GM19324 (cell line): ENCODE measurements at regions not wholly inside any gene's neighbourhood (a gene's known extent, or its start where the extent isn't known, plus 50 kb on each side); places are given as distances from the start of the nearest gene placed in this dataset.
"Not testable (repeated sequence)": the region's sequence is repeated elsewhere in the genome, so short reads cannot be mapped to it uniquely, and the experiment has no call there.

Source experiments
- ATAC-seq: cut with Tn5 transposase; IDR thresholded peaks from one replicate; pipeline ENCODE4 v1.9.1; 2021; ENCODE audit warnings: mild to moderate bottlenecking, moderate library complexity; ENCODE audit not compliant: unreplicated experiment, low FRiP score

DNA sequence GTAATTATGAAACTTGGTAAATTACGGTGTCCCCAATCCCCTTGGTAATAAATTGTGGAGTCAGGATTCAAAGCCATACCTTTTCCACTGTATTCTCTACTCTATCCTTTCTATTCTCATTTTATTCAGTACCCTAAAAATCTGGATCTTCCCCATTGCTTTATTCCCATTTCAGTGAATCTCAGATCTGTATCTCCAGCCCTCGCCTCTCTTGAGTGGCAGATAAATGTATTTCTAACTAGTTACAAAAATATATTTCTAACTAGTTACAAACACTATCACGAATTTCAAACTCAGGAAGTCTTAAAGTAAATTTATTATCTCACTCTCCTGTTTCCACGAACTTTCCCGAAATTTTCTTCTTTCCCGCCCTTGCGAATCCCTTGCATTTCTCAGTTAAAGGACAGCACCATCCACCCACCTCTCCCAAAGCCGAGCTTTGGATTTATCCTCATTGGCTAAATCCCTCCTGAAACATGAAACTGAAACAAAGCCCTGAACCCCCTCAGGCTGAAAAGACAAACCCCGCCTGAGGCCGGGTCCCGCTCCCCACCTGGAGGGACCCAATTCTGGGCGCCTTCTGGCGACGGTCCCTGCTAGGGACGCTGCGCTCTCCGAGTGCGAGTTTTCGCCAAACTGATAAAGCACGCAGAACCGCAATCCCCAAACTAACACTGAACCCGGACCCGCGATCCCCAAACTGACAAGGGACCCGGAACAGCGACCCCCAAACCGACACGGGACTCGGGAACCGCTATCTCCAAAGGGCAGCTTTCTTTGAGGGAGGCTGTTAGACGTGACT, 164.3 kb upstream of the PABPC3 start:
- no peak for ATAC-seq

DNA sequence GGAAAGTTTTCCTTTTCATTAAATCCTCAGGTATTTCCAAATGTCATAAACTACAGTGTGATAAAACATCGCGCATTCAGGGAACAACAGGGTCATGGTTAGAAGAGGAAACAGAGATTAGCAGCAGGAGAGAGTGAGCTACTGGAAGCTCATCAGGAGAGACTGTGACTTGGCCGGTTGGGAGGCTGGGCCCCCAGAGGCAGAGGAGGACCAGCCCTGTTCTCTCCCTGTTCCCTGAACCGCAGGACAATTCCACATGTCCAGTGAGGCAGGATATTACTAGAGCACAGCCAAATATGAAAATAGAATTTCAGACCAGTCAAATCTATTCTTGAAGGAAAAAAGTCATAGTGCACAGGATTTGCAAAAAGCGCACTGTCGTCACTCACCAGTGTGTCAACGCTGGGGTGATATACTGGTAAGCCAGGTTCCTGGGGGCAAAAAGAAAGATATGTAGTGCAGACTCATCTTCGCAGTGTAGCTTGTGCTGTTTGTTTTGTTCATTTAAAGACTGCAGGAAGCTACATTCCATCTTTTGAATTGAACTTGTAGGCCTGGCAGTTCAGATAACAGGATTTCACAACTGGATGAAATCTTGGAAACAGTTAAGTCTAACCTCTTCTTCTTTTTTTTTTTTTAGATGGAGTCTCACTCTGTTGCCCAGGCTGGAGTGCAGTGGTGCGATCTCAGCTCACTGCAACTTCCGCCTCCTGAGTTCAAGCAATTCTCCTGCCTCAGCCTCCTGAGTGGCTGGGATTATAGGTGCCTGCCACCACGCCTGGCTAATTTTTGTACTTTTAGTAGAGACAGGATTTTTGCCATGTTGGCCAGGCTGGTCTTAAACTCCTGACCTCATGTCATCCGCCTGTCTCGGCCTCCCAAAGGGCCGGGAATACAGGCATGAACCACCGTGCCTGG, 162.6 kb upstream of the PABPC3 start:
- ATAC-seq, result not testable (repeated sequence)

DNA sequence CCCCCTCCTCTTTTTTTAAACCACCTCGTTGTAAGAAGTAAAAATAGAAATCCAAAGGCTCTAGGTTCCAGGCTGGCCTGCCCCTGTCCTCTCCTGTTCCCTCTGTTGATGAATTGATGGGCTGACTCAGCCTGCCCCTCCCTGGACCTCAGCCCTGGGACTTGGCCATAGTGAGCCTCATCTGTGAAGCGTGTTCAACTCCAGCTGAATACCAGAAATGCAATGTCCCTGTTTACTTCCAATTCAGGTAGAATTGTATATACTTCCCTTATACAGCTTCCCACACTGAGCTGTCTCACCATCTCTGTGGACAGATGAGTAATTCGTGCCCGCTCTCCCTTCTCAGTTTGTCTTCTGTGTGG, 161.9 kb upstream of the PABPC3 start:
- ATAC-seq, result not testable (repeated sequence)

DNA sequence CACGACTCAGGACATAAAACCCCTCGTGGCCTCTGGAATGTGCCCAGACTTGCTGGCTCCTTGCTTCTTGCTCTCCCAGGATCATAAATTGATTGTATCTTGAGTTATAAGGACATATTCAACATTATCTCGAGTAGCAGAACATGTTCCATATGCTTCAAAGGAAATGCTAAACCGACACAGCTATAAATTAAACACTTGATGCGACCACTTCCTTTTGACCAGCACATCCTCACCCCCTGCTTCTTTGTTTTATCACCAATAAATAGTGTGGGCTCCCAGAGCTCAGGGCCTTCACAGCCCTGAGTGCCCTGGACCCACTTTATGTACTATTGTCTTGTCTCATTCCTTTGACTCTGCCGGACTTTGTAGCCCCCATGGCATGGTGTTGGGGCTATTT, 157.0 kb upstream of the PABPC3 start:
- ATAC-seq, result no peak

DNA sequence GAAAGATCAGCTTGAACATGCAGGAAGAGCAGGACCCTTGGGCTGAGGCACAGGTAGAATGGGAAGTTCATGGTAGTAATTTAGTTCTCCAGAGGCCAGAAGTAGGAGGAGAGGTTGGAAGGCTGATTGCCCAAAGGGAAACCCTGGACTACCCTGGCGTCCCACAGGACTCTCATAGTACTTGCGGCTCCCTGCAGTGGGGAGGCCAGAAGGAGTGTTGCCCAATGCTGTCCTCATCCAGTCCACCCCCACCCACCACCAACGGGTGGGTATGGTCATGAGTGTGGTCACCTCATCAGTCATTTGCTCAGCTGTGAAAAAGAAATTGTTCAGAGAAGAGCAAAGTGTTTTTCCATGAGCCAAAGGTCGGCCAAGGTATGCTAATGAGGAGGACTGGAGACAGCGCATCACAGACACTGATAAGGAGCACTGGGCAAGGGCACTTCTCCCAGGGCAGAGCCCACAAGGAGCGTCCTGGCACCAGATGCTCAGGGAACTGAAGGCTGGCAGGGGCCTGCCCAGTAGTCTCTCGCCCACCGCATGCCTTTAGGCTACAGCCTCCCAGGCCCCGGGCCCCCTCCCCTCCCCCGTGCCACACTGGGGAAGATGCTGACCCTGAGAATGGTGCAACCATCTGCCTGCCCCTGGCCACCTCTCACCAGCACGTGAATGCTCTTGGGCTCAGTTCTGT, 154.8 kb upstream of the PABPC3 start:
- ATAC-seq, result not testable (repeated sequence)

DNA sequence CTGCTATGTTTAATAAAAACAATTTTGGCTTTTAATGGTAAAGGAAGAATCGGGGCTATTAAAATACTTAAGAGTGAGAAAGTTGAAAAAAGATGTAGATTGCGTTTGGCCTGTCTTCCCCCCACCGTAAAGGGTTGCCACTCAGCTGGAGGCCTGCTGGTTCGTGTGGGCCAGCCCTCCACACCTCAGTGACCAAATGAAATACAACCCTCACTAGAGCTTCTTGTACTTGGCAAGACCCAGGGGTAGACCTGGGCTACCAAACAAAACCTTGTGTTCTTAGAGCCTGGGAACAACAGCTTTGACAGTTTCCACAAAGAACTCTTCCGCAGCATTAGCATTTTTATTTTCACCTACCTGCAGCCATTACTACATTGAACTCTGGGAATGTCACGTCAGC, 152.8 kb upstream of the PABPC3 start:
- no peak for ATAC-seq

DNA sequence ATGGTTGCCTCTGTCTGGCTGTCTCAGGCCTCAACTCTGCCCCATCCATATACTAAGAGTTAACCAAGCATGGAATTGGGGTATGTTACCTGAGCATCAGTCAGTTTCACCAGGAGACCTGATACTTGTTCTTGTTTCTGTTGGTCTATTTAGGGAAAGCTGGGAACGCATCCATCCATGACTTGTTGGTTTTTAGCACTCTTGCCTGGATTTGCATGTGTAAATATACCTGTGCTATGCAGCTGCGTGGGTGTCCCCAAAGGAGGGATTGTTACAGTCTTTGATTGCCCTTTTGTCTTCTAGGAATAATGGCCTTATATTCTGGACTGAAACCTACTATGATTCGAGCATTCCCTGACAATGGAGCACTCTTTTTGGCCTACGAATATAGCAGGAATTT, 151.9 kb upstream of the PABPC3 start:
- ATAC-seq, result not testable (repeated sequence)

DNA sequence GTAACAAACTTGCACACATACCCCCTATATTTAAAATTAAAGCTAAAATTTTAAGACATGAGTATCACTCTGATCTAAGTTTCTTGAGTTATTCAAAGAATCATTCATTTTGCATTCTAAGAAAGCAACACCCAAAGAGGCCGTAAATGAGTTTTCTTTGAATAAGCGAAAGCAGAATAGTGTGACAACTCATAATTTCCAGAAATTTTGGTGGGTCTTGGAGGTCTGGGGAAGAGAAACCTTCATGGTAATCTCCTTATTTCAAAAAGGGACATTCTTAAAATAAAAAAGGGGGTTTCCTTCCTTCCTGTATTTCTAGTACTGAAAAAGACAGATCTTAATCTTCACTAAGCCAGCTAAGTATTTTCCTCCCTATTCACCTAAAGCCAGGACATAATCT, 147.0 kb upstream of the PABPC3 start:
- not testable (repeated sequence) for ATAC-seq

DNA sequence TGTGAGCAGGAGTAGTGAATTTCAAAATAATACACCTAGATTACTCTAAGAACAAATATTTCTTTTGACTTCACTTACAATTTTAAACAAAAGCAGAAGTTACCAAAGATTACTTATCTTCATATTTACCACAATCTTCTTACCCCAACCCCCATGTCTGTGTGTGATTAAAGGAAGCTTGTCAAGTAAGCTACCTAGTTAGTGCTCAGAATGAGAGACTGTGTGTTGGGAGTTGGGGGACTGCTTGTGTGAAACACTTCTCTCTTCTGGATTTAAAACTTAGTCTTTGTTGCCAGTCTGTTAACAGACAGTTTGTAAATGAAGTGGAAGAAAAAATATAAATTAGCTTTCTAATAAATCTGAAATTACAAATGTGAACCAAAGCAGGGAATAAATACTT, 145.3 kb upstream of the PABPC3 start:
- ATAC-seq, result not testable (repeated sequence)

DNA sequence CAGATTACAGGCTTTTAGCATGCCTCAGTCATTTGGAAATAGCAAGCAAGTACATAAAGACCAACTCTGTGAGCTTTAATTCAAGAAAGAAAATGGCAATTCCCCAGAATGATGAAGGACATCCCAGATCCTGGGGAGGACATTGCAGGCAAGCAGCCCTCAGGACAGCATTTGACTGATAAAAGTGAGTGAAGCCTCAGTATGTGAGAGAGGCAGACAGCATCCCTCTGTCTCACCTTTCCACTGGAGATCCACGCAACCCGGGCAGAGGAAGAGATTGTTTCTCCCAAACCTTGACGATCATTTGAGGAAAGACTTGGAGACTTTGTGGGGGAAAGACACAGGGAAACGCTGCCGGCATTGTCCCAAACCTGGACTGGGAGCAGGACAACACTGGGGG, 128.0 kb upstream of the PABPC3 start:
- ATAC-seq, result not testable (repeated sequence)

DNA sequence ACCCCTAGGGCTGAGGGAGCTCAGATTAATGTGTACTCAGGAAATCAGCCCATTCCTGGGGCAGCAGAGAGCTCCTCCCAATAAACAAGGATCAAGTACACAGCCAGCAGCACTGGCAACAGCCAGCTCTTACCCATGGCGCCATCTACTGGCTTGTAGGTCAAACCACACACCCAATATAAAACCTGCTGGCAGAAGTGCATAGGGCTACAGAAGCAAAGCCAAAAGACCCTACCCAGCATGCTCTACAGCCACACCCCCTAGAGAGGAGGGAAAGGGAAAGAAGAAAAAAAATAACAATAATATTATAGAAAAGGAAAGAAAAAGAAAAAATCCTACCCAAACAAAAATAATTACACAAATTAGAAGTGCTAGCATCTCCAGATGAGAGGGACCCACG, 127.5 kb upstream of the PABPC3 start:
- not testable (repeated sequence) for ATAC-seq

DNA sequence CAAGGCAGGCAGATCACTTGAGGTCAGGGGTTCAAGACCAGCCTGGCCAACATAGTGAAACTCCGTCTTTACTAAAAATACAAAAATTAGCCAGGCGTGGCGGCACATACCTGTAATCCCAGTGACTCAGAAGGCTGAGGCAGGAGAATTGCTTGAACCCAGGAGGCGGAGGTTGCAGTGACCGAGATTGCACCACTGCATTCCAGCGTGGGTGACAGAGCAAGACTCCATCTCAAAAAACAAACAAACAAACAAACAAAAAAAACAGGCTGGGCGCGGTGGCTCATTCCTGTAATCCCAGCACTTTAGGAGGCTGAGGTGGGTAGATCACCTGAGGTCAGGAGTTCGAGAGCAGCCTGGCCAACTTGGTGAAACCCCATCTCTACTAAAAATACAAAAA, 122.8 kb upstream of the PABPC3 start:
- ATAC-seq, result not testable (repeated sequence)

DNA sequence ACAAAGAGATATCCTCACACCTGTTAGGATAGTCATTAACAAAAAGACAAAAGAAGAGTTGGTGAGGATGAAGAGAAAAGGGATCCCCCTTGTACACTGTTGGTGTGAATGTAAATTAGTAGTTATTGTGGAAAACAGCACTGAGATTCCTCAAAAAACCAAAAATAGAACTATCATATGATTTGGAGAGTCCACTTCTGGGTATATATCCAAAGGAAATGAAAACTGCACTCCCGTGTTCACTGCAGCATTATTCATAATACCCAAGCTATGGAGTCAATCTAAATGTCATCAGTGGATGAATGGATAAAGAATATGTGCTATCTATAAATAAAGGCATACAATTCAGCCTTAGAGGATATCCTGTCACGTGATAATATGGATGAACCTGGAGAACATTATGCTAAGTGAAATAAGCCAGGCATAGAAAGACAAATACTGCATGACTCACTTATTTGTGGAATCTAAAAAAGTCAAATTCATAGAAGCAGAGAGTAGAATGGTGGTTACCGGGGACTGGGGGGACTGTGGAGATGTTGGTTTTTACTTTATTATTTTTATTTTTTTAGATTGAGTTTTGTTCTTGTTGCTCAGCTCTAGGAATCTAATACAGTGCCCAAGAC, 114.6 kb upstream of the PABPC3 start:
- not testable (repeated sequence) for ATAC-seq

DNA sequence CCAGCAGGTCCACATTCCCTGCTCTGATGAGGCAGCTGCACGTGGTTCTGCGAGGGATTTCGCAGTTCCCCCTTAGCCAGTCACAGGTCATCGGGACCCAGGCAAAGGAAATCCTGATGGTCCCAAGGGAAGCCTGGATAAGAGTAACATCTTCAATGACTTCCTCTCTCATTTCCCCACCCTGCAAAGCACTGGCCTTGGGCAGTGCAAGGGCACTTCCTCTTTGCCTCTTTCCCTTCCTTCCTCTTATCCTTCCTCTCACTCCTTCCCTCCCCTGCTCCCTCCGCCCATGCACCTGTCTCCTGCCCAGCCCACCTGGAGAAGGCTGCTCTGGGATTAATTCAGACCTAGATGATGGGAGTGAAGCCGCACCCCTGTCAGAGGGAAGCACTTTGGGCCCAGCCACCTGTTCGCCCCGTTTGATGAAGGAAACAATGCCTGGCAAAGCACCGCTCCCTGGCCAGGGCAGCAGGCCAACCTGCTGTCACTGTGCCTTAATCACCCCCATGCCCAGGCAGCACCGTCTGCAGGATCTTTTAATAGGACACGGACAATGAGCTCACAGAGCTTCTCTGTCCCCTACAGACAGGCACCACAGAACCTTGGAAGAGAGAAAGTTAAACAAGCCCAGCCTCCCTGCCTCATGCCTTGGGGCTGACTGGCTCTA, 113.5 kb upstream of the PABPC3 start:
- no peak for ATAC-seq

DNA sequence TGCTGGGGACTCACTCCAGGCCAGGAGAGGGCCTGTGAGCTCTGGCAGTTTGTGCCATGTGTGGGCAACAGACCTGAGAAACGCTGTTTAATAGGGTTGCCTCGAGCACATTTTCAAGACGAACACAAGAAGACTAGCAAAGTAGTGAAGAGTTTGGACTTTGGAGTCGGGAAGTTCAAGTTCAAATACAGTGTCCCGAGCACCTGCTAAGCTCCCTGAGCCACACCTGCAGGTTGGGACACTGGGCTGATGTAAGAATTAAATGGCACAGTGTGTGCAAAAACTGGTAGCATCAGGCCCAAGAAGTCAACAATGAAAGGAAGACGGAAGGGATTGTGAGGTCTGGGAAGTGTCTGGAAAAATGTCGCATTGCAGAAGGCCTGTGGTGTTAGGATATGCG, 112.8 kb upstream of the PABPC3 start:
- no peak for ATAC-seq

DNA sequence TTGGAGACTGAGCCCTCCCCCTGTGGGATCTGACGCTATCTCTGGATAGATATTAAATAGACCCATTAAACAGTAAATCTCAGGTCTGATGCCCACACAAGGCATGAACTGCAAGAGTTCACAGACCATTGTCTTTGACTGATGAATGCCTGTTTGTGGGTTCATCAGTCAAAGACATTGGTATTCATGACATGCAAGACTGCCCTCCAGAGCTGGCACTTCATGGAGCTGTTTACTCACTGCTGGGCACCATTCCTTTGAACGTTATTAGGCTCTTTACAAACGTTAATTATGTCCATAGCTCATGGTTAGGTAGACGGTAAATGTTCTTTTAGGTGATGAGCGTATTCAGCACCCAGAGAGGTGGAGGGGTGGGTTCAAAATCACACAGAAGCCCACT, 111.8 kb upstream of the PABPC3 start:
- ATAC-seq, result no peak

DNA sequence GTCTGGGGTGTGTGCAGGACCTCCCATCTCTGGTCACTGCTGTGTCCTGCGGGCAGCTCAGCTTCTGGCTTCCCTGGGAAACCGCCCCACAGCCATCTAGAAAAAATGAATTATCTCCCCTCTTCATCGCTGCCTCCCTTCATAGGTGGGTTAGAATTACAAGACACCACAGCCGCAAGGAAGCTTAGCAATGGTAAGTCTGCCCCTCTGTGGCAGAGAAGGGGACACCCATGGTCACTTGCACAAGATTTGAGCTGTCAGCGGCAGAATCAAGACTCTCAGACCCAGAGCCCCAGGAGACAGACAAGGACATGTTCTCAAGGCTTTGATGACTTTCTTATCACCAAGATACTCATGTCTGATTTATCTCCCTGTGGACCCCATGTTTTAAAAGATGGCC, 110.8 kb upstream of the PABPC3 start:
- no peak for ATAC-seq

DNA sequence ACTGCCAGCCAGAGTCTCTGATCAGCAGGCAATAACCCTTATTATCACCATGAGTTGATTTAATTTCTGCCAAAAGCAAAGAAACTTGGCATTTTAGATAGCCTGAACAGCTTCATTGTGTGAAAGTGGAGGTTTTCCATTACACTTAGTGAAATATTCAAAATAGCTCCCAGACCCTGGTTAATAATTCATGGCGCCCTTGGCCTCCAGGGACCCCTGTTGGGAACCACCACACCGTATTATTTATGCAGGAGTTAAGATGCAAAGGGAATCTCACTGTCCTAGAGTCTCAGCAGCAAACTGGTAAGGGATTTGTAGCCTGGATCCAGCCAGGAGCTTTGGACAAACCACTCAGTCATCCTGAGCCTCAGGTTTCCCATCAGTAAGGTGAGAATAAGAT, 110.0 kb upstream of the PABPC3 start:
- ATAC-seq, result no peak

DNA sequence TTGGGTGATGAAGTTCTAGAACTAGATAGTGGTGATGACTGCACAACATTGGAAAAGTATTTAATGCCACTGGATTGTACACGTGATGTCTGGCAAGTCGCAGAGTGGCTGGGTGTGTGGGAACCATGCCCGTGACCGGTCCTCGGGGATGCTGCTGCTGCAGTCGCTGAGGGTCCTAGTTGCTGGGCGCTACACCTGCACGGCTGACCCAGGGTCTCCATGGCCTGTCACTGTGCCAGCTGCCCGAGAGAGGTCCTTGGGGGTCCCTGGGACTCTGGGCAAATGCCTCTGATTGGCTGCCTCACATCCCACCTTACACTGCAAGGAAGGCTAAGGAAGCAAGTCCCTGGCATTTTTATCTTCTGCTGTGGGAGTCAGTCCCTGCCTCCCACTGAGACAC, 109.1 kb upstream of the PABPC3 start:
- no peak for ATAC-seq

DNA sequence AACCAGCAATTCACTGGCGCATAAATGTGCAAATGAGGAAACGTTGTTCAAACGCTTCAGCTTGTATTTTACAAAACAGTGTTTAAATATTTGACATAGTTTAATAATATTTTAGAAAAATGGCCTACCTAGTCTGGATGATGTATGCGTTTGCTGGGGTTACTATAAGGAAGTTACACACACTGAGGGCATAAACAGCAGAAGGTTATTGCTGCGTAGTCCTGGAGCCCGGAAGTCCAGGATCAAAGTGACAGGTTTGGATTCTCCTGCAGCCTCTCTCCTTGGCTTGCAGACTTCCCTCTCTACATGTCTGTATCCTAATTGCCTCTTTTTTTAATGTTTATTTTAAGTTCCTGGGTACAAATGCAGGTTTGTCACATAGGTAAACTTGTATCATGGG, 106.0 kb upstream of the PABPC3 start:
- ATAC-seq, result not testable (repeated sequence)
